ENCODE measurements at regions not wholly inside any gene's neighbourhood (a gene's known extent, or its start where the extent isn't known, plus 50 kb on each side); places are given as distances from the start of the nearest gene placed in this dataset.

- TF ChIP-seq, protein P1, sequence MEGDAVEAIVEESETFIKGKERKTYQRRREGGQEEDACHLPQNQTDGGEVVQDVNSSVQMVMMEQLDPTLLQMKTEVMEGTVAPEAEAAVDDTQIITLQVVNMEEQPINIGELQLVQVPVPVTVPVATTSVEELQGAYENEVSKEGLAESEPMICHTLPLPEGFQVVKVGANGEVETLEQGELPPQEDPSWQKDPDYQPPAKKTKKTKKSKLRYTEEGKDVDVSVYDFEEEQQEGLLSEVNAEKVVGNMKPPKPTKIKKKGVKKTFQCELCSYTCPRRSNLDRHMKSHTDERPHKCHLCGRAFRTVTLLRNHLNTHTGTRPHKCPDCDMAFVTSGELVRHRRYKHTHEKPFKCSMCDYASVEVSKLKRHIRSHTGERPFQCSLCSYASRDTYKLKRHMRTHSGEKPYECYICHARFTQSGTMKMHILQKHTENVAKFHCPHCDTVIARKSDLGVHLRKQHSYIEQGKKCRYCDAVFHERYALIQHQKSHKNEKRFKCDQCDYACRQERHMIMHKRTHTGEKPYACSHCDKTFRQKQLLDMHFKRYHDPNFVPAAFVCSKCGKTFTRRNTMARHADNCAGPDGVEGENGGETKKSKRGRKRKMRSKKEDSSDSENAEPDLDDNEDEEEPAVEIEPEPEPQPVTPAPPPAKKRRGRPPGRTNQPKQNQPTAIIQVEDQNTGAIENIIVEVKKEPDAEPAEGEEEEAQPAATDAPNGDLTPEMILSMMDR (IDR thresholded peaks at IDR 0.05) = no peak
- TF ChIP-seq POLR2A (IDR thresholded peaks at IDR 0.05) (no peak), POLR2AphosphoS5 (IDR thresholded peaks at IDR 0.05) (no peak)
These were observed 88.9 kb upstream of the PPP2R5A start for GRCh38 chr1:212196355-212196754.

All from prostate gland (tissue), 2 donors.